Motor neuron (in vitro differentiated cells): ENCODE measurements at regions not wholly inside any gene's neighbourhood (a gene's known extent, or its start where the extent isn't known, plus 50 kb on each side); places are given as distances from the start of the nearest gene placed in this dataset.

Experiments
- ATAC-seq, 8 experiments: fragments of 200-7000 bp; cut with Tn5 transposase; replicated peaks in 6 of 8; 2 replicates each; pipeline ENCODE4 v1.8.0; 2021; ENCODE audit warnings: mild to moderate bottlenecking in 8 of 8, moderate library complexity in 8 of 8
- H3K27ac ChIP-seq, 2 donors: fragments of 250-450 bp; sonication (Bioruptor Pico); 2 replicates each; pipeline ENCODE4 v1.9.0; 2021; ENCODE audit warnings: antibody characterized with exemption in 2 of 2, mild to moderate bottlenecking in 2 of 2, moderate library complexity in 1 of 2
- H3K4me1 ChIP-seq, 2 donors: fragments of 250-450 bp; sonication (Bioruptor Pico); replicated peaks in 1 of 2; 2 replicates each; pipeline ENCODE4 v1.6.1; 2021; ENCODE audit warnings: antibody characterized with exemption in 2 of 2, mild to moderate bottlenecking in 2 of 2, moderate library complexity in 1 of 2
- H3K4me3 ChIP-seq, 5 donors: fragments of 250-450 bp; sonication (Bioruptor Pico); 2 replicates each; pipeline ENCODE4 v1.9.0; 2021; ENCODE audit warnings: antibody characterized with exemption in 5 of 5, mild to moderate bottlenecking in 5 of 5, moderate library complexity in 4 of 5
- WGBS, 10 experiments: fragments of 450-650 bp; shearing (Covaris generic); methylation state at CpG; one replicate each; pipeline ENCODE4 v1.0.0; 2022; 5-methylcytosine and 5-hydroxymethylcytosine counted together
- in situ Hi-C, 9 experiments: fragments of 400-800 bp; cut with MboI; loops; one replicate each; pipeline ENCODE4 v1.15.0; 2021; ENCODE audit warnings: low sequenced_read_pairs in 9 of 9, low pct_unique_long_range_greater_than_20kb in 2 of 9; ENCODE audit not compliant: unreplicated experiment in 9 of 9

GRCh38 chr2:215499331-215499730 is 63.5 kb upstream of the FN1 start:
- no peak overlapping the region for H3K27ac ChIP-seq
- H3K4me1 ChIP-seq = no peaks in the 10 kb centered on the region
- no peak overlapping the region for H3K4me3 ChIP-seq
- no peak for ATAC-seq
- in situ Hi-C loops = no loop called here
- WGBS, 10 experiments = 5 to 95% (median 39%) methylated on average over 1 to 2 of the region's 2 CpGs; no CpG with 5 or more reads in 2 of the 10 experiments

GRCh38 chr2:215498431-215498830 is 62.6 kb upstream of the FN1 start:
- in situ Hi-C loops = no loop called here
- no peak for ATAC-seq
- WGBS, 10 experiments = 73 to 94% (median 84%) methylated on average over 3 to 8 of the region's 8 CpGs
- Histone ChIP-seq H3K4me3 (no peak overlapping the region), H3K4me1 (no peaks in the 10 kb centered on the region), H3K27ac (no peak overlapping the region)

GRCh38 chr2:215493376-215493775 is 57.5 kb upstream of the FN1 start:
- in situ Hi-C loops = no loop called here
- Histone ChIP-seq H3K4me3 (no peak overlapping the region), H3K4me1 (no peaks in the 10 kb centered on the region), H3K27ac (no peak overlapping the region)
- no peak for ATAC-seq

GRCh38 chr2:215489288-215489848 is 53.5 kb upstream of the FN1 start:
- 60 to 100% (median 88%) methylated on average over 1 to 3 of the region's 3 CpGs for WGBS, 10 experiments
- Histone ChIP-seq H3K4me3 (no peak overlapping the region), H3K4me1 (no peaks in the 10 kb centered on the region), H3K27ac (no peak overlapping the region)
- no peak for ATAC-seq
- in situ Hi-C loops = no loop called here

- in situ Hi-C loops = no loop called here
- 69 to 100% (median 92%) methylated on average over 2 to 4 of the region's 4 CpGs; no CpG with 5 or more reads in 1 of the 10 experiments for WGBS, 10 experiments
- ATAC-seq = no peak
Observed at GRCh38 chr2:215487002-215487372, 51.1 kb upstream of the FN1 start.

GRCh38 chr2:215486291-215487001 is 50.6 kb upstream of the FN1 start:
- in situ Hi-C loops = no loop called here
- ATAC-seq = no peak
- Histone ChIP-seq H3K4me3 (no peak overlapping the region), H3K4me1 (no peaks in the 10 kb centered on the region), H3K27ac (no peak overlapping the region)
- 74 to 100% (median 100%) methylated on average over 1 to 2 of the region's 2 CpGs; no CpG with 5 or more reads in 2 of the 10 experiments for WGBS, 10 experiments

More at GRCh38 chr2:215487002-215487372, 51.1 kb upstream of the FN1 start:
- Histone ChIP-seq H3K27ac (no peak overlapping the region), H3K4me1 (no peaks in the 10 kb centered on the region), H3K4me3 (no peak overlapping the region)
